GM23338 (cell line): ENCODE measurements at regions not wholly inside any gene's neighbourhood (a gene's known extent, or its start where the extent isn't known, plus 50 kb on each side); places are given as distances from the start of the nearest gene placed in this dataset.

Source experiments
- ATAC-seq: fragments of 200-7000 bp; cut with Tn5 transposase; 3 replicates; pipeline ENCODE4 v1.9.1; 2020
- DNase-seq: peaks from one replicate; pipeline ENCODE4 v3.0.0-alpha.2; 2015; ENCODE audit warnings: low spot score
- H2AFZ ChIP-seq: fragments of 200-600 bp; sonication (generic); 2 replicates; pipeline ENCODE4 v1.8.0; 2016; ENCODE audit warnings: antibody characterized with exemption, mild to moderate bottlenecking, moderate library complexity
- H3F3A ChIP-seq: fragments of 200-600 bp; sonication (generic); replicated peaks from 2 replicates; pipeline ENCODE4 v1.8.0; 2017; ENCODE audit warnings: antibody characterized with exemption, mixed run types, low read depth
- H3K27ac ChIP-seq: fragments of 200-600 bp; sonication (generic); 2 replicates; pipeline ENCODE4 v1.6.1; 2016; ENCODE audit warnings: low read depth
- H3K27me3 ChIP-seq: fragments of 200-600 bp; sonication (generic); 2 replicates; pipeline ENCODE4 v1.8.0; 2016; ENCODE audit warnings: mild to moderate bottlenecking, mixed run types, moderate library complexity; ENCODE audit not compliant: insufficient read depth
- H3K36me3 ChIP-seq: fragments of 200-600 bp; sonication (generic); 2 replicates; pipeline ENCODE4 v1.8.0; 2016; ENCODE audit warnings: mild to moderate bottlenecking; ENCODE audit not compliant: insufficient read depth
- H3K4me1 ChIP-seq: fragments of 200-600 bp; sonication (generic); 2 replicates; pipeline ENCODE4 v1.8.0; 2016; ENCODE audit warnings: mild to moderate bottlenecking, moderate library complexity; ENCODE audit not compliant: insufficient read depth
- H3K4me2 ChIP-seq: fragments of 200-600 bp; sonication (generic); 2 replicates; pipeline ENCODE4 v1.7.1; 2017; ENCODE audit warnings: mixed run types
- H3K4me3 ChIP-seq: fragments of 200-600 bp; sonication (generic); 2 replicates; pipeline ENCODE4 v1.6.1; 2016; ENCODE audit warnings: mixed run types
- H3K79me2 ChIP-seq: fragments of 200-600 bp; sonication (generic); replicated peaks from 2 replicates; pipeline ENCODE4 v1.8.0; 2017; ENCODE audit warnings: mild to moderate bottlenecking; ENCODE audit not compliant: insufficient read depth
- H3K9me2 ChIP-seq: fragments of 200-600 bp; sonication (generic); 2 replicates; pipeline ENCODE4 v1.8.0; 2017; ENCODE audit not compliant: insufficient read depth
- H4K20me1 ChIP-seq: fragments of 200-600 bp; sonication (generic); replicated peaks from 2 replicates; pipeline ENCODE4 v1.8.0; 2017; ENCODE audit warnings: mild to moderate bottlenecking; ENCODE audit not compliant: insufficient read depth
- H3K27ac Mint-ChIP-seq: 2 replicates; pipeline ENCODE4 v1.8.0; 2020; ENCODE audit warnings: inconsistent platforms, mild to moderate bottlenecking, moderate library complexity, mixed read lengths
- H3K27me3 Mint-ChIP-seq: 3 replicates; pipeline ENCODE4 v1.8.0; 2022; ENCODE audit warnings: low read depth, mild to moderate bottlenecking, moderate library complexity, mixed read lengths, inconsistent platforms; ENCODE audit not compliant: insufficient read depth, poor library complexity
- H3K36me3 Mint-ChIP-seq: 3 replicates; pipeline ENCODE4 v1.8.0; 2021; ENCODE audit warnings: low read depth, mild to moderate bottlenecking, inconsistent platforms, moderate library complexity, mixed read lengths
- H3K4me1 Mint-ChIP-seq: 3 replicates; pipeline ENCODE4 v1.8.0; 2020; ENCODE audit warnings: mild to moderate bottlenecking, inconsistent platforms, mixed read lengths
- H3K4me3 Mint-ChIP-seq: 3 replicates; pipeline ENCODE4 v1.8.0; 2021; ENCODE audit warnings: moderate library complexity, mild to moderate bottlenecking, inconsistent platforms, mixed read lengths
- H3K9me3 Mint-ChIP-seq: 3 replicates; pipeline ENCODE4 v1.8.0; 2020; ENCODE audit warnings: moderate library complexity, mild to moderate bottlenecking, inconsistent platforms, mixed read lengths
- CREB1 ChIP-seq: fragments of 250-450 bp; sonication (Bioruptor Pico); IDR thresholded peaks from 2 replicates; pipeline ENCODE4 v1.5.0; 2020; ENCODE audit warnings: low read depth, mild to moderate bottlenecking, moderate library complexity
- CTCF ChIP-seq, 2 experiments: fragments of 200-600 bp in 1 of 2; sonication (generic) in 1 of 2; conservative IDR thresholded peaks; 2 replicates each; pipeline versions ENCODE4 v1.5.1 to v1.6.1; 2016 to 2017; ENCODE audit warnings: antibody characterized with exemption in 2 of 2, low read depth in 2 of 2, mild to moderate bottlenecking in 2 of 2, moderate library complexity in 1 of 2
- EZH2 ChIP-seq: fragments of 200-600 bp; sonication (generic); IDR thresholded peaks from one replicate; pipeline ENCODE4 v1.8.0; 2017; ENCODE audit warnings: antibody characterized with exemption, mild to moderate bottlenecking, low read depth; ENCODE audit not compliant: unreplicated experiment
- EZH2phosphoT487 ChIP-seq: fragments of 200-600 bp; sonication (generic); IDR thresholded peaks from one replicate; pipeline ENCODE4 v1.8.1; 2018; ENCODE audit warnings: antibody characterized with exemption; ENCODE audit not compliant: unreplicated experiment
- JUNB ChIP-seq: IDR thresholded peaks from one replicate; pipeline ENCODE4 v1.6.1; 2016; ENCODE audit warnings: antibody characterized with exemption; ENCODE audit not compliant: unreplicated experiment
- STAT1 ChIP-seq: IDR thresholded peaks from one replicate; pipeline ENCODE4 v1.6.1; 2016; ENCODE audit warnings: antibody characterized with exemption; ENCODE audit not compliant: unreplicated experiment
- ZNF331 ChIP-seq: fragments of 250-450 bp; sonication (Bioruptor Pico); IDR thresholded peaks from 2 replicates; pipeline ENCODE4 v1.5.0; 2020; ENCODE audit warnings: low read depth, mild to moderate bottlenecking, moderate library complexity
- TF ChIP-seq, protein P1 (sequence below): IDR thresholded peaks from 2 replicates; pipeline ENCODE4 v1.6.1; 2016; ENCODE audit warnings: antibody characterized with exemption
- TF ChIP-seq, protein P2 (sequence below): IDR thresholded peaks from one replicate; pipeline ENCODE4 v1.6.1; 2018; ENCODE audit warnings: antibody characterized with exemption; ENCODE audit not compliant: unreplicated experiment

DNA sequence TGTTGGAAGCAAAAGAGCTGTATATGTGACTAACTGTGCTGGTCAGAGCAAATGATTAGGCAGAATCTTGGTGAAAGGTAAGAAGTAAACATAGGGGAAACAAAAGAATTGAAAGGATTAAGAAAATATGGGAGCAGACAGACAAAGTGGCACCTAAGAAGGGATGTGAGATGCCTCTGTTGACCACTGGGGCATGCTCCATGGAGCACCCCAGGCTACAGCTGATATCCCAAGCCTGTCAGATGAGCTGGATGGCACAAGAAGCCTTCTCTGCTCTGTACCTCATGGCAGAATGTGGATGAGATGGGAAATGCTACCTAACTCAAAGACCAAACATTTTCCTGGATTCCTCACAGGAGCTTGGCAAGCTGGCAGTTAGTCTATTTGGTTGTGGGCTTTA is 89.3 kb upstream of the SLIT3 start:
- H4K20me1 ChIP-seq = no peaks in the 10 kb centered on the region
- no peaks in the 10 kb centered on the region for H3K36me3 ChIP-seq
- TF ChIP-seq CTCF (conservative IDR thresholded peaks at IDR 0.05; ENCODE audit: low read depth in 2 of 2) (0 out of 4 replicates have a peak, but pooled peaks of 1 of the 2 experiments have one; percentile 10), EZH2 (no peak), STAT1 (no peak)
- TF ChIP-seq, protein P1, sequence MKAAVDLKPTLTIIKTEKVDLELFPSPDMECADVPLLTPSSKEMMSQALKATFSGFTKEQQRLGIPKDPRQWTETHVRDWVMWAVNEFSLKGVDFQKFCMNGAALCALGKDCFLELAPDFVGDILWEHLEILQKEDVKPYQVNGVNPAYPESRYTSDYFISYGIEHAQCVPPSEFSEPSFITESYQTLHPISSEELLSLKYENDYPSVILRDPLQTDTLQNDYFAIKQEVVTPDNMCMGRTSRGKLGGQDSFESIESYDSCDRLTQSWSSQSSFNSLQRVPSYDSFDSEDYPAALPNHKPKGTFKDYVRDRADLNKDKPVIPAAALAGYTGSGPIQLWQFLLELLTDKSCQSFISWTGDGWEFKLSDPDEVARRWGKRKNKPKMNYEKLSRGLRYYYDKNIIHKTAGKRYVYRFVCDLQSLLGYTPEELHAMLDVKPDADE = no peak
- H3K4me1 ChIP-seq = no peaks in the 10 kb centered on the region
- no peak overlapping the region for H3K4me2 ChIP-seq
- H3K27ac ChIP-seq = no peak overlapping the region
- Mint-ChIP-seq H3K27ac (no peak overlapping the region), H3K4me1 (peaks cover 6% of the 10 kb centered on the region; the same call in 2 of the 3 replicates), H3K4me3 (no peak overlapping the region), H3K9me3 (no peaks in the 10 kb centered on the region), H3K36me3 (no peaks in the 10 kb centered on the region), H3K27me3 (no peaks in the 10 kb centered on the region)
- no peak overlapping the region for H2AFZ ChIP-seq
- H3K9me2 ChIP-seq = no peaks in the 10 kb centered on the region
- DNase-seq = no peak
- H3K4me3 ChIP-seq = no peak overlapping the region
- peak; percentile 54; the same call in 2 of the 3 replicates for ATAC-seq
- H3F3A ChIP-seq = no peaks in the 10 kb centered on the region
- H3K27me3 ChIP-seq = no peaks in the 10 kb centered on the region
- no peaks in the 10 kb centered on the region for H3K79me2 ChIP-seq

- Histone ChIP-seq H3F3A (no peaks in the 10 kb centered on the region), H3K4me2 (no peak overlapping the region), H3K9me2 (no peaks in the 10 kb centered on the region), H3K27me3 (no peaks in the 10 kb centered on the region), H3K4me1 (no peaks in the 10 kb centered on the region), H3K36me3 (no peaks in the 10 kb centered on the region), H3K4me3 (no peak overlapping the region), H3K27ac (no peak overlapping the region), H3K79me2 (no peaks in the 10 kb centered on the region), H2AFZ (no peak overlapping the region), H4K20me1 (no peaks in the 10 kb centered on the region)
- DNase-seq = no peak
- no peak overlapping the region for H3K4me3 Mint-ChIP-seq
- no peaks in the 10 kb centered on the region; the same call in 2 of the 3 replicates for H3K4me1 Mint-ChIP-seq
- no peaks in the 10 kb centered on the region for H3K9me3 Mint-ChIP-seq
- no peak for ATAC-seq
- no peaks in the 10 kb centered on the region for H3K36me3 Mint-ChIP-seq
- H3K27me3 Mint-ChIP-seq = no peaks in the 10 kb centered on the region
- H3K27ac Mint-ChIP-seq = no peak overlapping the region
- TF ChIP-seq, protein P2, sequence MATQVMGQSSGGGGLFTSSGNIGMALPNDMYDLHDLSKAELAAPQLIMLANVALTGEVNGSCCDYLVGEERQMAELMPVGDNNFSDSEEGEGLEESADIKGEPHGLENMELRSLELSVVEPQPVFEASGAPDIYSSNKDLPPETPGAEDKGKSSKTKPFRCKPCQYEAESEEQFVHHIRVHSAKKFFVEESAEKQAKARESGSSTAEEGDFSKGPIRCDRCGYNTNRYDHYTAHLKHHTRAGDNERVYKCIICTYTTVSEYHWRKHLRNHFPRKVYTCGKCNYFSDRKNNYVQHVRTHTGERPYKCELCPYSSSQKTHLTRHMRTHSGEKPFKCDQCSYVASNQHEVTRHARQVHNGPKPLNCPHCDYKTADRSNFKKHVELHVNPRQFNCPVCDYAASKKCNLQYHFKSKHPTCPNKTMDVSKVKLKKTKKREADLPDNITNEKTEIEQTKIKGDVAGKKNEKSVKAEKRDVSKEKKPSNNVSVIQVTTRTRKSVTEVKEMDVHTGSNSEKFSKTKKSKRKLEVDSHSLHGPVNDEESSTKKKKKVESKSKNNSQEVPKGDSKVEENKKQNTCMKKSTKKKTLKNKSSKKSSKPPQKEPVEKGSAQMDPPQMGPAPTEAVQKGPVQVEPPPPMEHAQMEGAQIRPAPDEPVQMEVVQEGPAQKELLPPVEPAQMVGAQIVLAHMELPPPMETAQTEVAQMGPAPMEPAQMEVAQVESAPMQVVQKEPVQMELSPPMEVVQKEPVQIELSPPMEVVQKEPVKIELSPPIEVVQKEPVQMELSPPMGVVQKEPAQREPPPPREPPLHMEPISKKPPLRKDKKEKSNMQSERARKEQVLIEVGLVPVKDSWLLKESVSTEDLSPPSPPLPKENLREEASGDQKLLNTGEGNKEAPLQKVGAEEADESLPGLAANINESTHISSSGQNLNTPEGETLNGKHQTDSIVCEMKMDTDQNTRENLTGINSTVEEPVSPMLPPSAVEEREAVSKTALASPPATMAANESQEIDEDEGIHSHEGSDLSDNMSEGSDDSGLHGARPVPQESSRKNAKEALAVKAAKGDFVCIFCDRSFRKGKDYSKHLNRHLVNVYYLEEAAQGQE = no peak
- no peak for TF ChIP-seq JUNB
- TF ChIP-seq ZNF331 (CRISPR knock-in tag) = no peak
- TF ChIP-seq CREB1 (CRISPR knock-in tag) = no peak
- TF ChIP-seq EZH2phosphoT487 = no peak
- TF ChIP-seq CTCF (conservative IDR thresholded peaks at IDR 0.05; ENCODE audit: low read depth in 2 of 2) = no peak
- no peak for TF ChIP-seq STAT1
These were observed 88.4 kb upstream of the SLIT3 start for GRCh38 chr5:169389318-169389717.
